ENCODE measurements at regions not wholly inside any gene's neighbourhood (a gene's known extent, or its start where the extent isn't known, plus 50 kb on each side); places are given as distances from the start of the nearest gene placed in this dataset.

GRCh38 chr12:72110937-72111650, 161.1 kb upstream of the TRHDE start:
- no peak for DNase-seq (ENCODE audit: low read depth)
- TF ChIP-seq CTCF (conservative IDR thresholded peaks at IDR 0.05; ENCODE audit: control insufficient read depth, insufficient read depth, low read depth, low read length), result no peak
- H3K4me3 ChIP-seq (ENCODE audit: control insufficient read depth, low read depth, low read length), result no peak overlapping the region

- TF ChIP-seq CTCF (conservative IDR thresholded peaks at IDR 0.05; ENCODE audit: control insufficient read depth, insufficient read depth, low read depth, low read length), result no peak
- no peak overlapping the region for H3K4me3 ChIP-seq (ENCODE audit: control insufficient read depth, low read depth, low read length)
Observed at GRCh38 chr12:72111706-72112105, 160.5 kb upstream of the TRHDE start.

GRCh38 chr12:72133497-72134055, 138.6 kb upstream of the TRHDE start:
- H3K4me3 ChIP-seq (ENCODE audit: control insufficient read depth, low read depth, low read length), result no peak overlapping the region
- no peak for TF ChIP-seq CTCF (conservative IDR thresholded peaks at IDR 0.05; ENCODE audit: control insufficient read depth, insufficient read depth, low read depth, low read length)
- DNase-seq (ENCODE audit: low read depth), result no peak

More at GRCh38 chr12:72111706-72112105, 160.5 kb upstream of the TRHDE start:
- DNase-seq (ENCODE audit: low read depth), result no peak

- no peak for DNase-seq (ENCODE audit: low read depth)
- no peak for TF ChIP-seq CTCF (conservative IDR thresholded peaks at IDR 0.05; ENCODE audit: control insufficient read depth, insufficient read depth, low read depth, low read length)
- no peak overlapping the region for H3K4me3 ChIP-seq (ENCODE audit: control insufficient read depth, low read depth, low read length)
Observed at GRCh38 chr12:72134246-72135020, 137.7 kb upstream of the TRHDE start.

GRCh38 chr12:72135021-72135301, 137.2 kb upstream of the TRHDE start:
- no peak for DNase-seq (ENCODE audit: low read depth)
- no peak overlapping the region for H3K4me3 ChIP-seq (ENCODE audit: control insufficient read depth, low read depth, low read length)
- TF ChIP-seq CTCF (conservative IDR thresholded peaks at IDR 0.05; ENCODE audit: control insufficient read depth, insufficient read depth, low read depth, low read length), result no peak

- H3K4me3 ChIP-seq (ENCODE audit: control insufficient read depth, low read depth, low read length), result no peak overlapping the region
- DNase-seq (ENCODE audit: low read depth), result no peak
- no peak for TF ChIP-seq CTCF (conservative IDR thresholded peaks at IDR 0.05; ENCODE audit: control insufficient read depth, insufficient read depth, low read depth, low read length)
Observed at GRCh38 chr12:72136792-72137191, 135.4 kb upstream of the TRHDE start.
